SK-N-SH (cell line): ENCODE measurements at regions not wholly inside any gene's neighbourhood (a gene's known extent, or its start where the extent isn't known, plus 50 kb on each side); places are given as distances from the start of the nearest gene placed in this dataset.

Experiments
- CTCF ChIA-PET: fragments of 300-600, 350-600 bp; formaldehyde crosslinking; extraction: SDS; loops from one replicate; lab custom pipeline; 2021; lab: Yijun Ruan, JAX
- POLR2A ChIA-PET: fragments of 350-600 bp; sonication (Branson Sonifier 250); formaldehyde crosslinking; extraction: SDS; loops from one replicate; lab custom pipeline; 2020; ENCODE audit warnings: antibody characterized with exemption, inconsistent platforms; lab: Yijun Ruan, JAX
- DNase-seq: peaks from one replicate; pipeline ENCODE4 v3.0.0; 2012
- H2AFZ ChIP-seq: fragments of 200-600 bp; sonication (generic); 2 replicates; pipeline ENCODE4 v1.8.1; 2016; ENCODE audit warnings: antibody characterized with exemption, mild to moderate bottlenecking, low read depth
- H3F3A ChIP-seq: fragments of 200-600 bp; sonication (generic); replicated peaks from 2 replicates; pipeline ENCODE3; 2016; ENCODE audit warnings: antibody characterized with exemption, mild to moderate bottlenecking; ENCODE audit not compliant: insufficient read depth
- H3K27ac ChIP-seq, 2 experiments: fragments of 200-500 bp in 1 of 2; fragments of 200-600 bp in 1 of 2; sonication (Bioruptor generic) in 1 of 2; sonication (generic), shearing (Covaris generic) in 1 of 2; 2 replicates each; pipeline versions ENCODE4 v1.5.1 to v1.6.1; 2014 to 2016; ENCODE audit warnings: low read depth in 2 of 2, inconsistent platforms in 1 of 2, low read length in 1 of 2, mild to moderate bottlenecking in 1 of 2, mixed read lengths in 1 of 2
- H3K27me3 ChIP-seq: fragments of 200-600 bp; sonication (generic), shearing (Covaris generic); 2 replicates; pipeline ENCODE4 v1.6.1; 2016; ENCODE audit warnings: mixed run types; ENCODE audit not compliant: insufficient read depth
- H3K36me3 ChIP-seq, 2 experiments: fragments of 200-500 bp in 1 of 2; fragments of 200-600 bp in 1 of 2; sonication (Bioruptor generic) in 1 of 2; sonication (generic) in 1 of 2; replicated peaks in 1 of 2; 2 replicates each; pipeline versions ENCODE3 to v1.5.1; 2014 to 2016; ENCODE audit warnings: low read length in 1 of 2, mild to moderate bottlenecking in 1 of 2; ENCODE audit not compliant: insufficient read depth in 2 of 2, control insufficient read depth in 1 of 2
- H3K4me1 ChIP-seq, 2 experiments: fragments of 200-500 bp in 1 of 2; fragments of 200-600 bp in 1 of 2; sonication (Bioruptor generic) in 1 of 2; sonication (generic), shearing (Covaris generic) in 1 of 2; 2 replicates each; pipeline versions ENCODE4 v1.5.1 to v1.6.1; 2014 to 2016; ENCODE audit warnings: low read depth in 1 of 2, low read length in 1 of 2, mixed run types in 1 of 2; ENCODE audit not compliant: insufficient read depth in 2 of 2, control insufficient read depth in 1 of 2
- H3K4me2 ChIP-seq: fragments of 200-600 bp; sonication (generic), shearing (Covaris generic); 2 replicates; pipeline ENCODE4 v1.6.1; 2017; ENCODE audit warnings: mixed run types
- H3K4me3 ChIP-seq, 2 experiments: fragments of 200-500 bp in 1 of 2; fragments of 200-600 bp in 1 of 2; sonication (Bioruptor generic) in 1 of 2; sonication (generic), shearing (Covaris generic) in 1 of 2; 2 replicates each; pipeline versions ENCODE4 v1.5.1 to v1.8.1; 2014 to 2016; ENCODE audit warnings: low read depth in 2 of 2, inconsistent platforms in 1 of 2, low read length in 1 of 2, mild to moderate bottlenecking in 1 of 2, mixed read lengths in 1 of 2, moderate library complexity in 1 of 2
- H3K79me2 ChIP-seq: fragments of 200-600 bp; sonication (generic); 2 replicates; pipeline ENCODE4 v1.8.1; 2017; ENCODE audit warnings: mild to moderate bottlenecking; ENCODE audit not compliant: insufficient read depth
- H3K9ac ChIP-seq: fragments of 200-600 bp; sonication (generic); 2 replicates; pipeline ENCODE4 v1.6.1; 2017; ENCODE audit warnings: mixed run types
- H3K9me2 ChIP-seq: fragments of 200-600 bp; sonication (generic); 2 replicates; pipeline ENCODE4 v1.6.1; 2017; ENCODE audit warnings: mixed run types
- H3K9me3 ChIP-seq: fragments of 200-600 bp; sonication (generic); 2 replicates; pipeline ENCODE4 v1.6.1; 2017; ENCODE audit warnings: mixed run types, mild to moderate bottlenecking, moderate library complexity
- H4K20me1 ChIP-seq: fragments of 200-600 bp; sonication (generic); 2 replicates; pipeline ENCODE4 v1.6.1; 2017; ENCODE audit warnings: mild to moderate bottlenecking, mixed run types; ENCODE audit not compliant: insufficient read depth
- EZH2phosphoT487 ChIP-seq: fragments of 200-600 bp; sonication (generic); IDR thresholded peaks from 2 replicates; pipeline ENCODE4 v1.6.1; 2017; ENCODE audit warnings: low read depth, mixed run types, mild to moderate bottlenecking, antibody characterized with exemption, moderate library complexity, borderline replicate concordance
- FOXJ3 ChIP-seq: sonication (generic); formaldehyde crosslinking; IDR thresholded peaks from 2 replicates; pipeline ENCODE4 v1.5.1; 2020; ENCODE audit warnings: mild to moderate bottlenecking, missing genetic modification reagents
- FOXM1 ChIP-seq: IDR thresholded peaks from 2 replicates; pipeline ENCODE4 v1.4.0; 2012; ENCODE audit warnings: low read depth, mild to moderate bottlenecking
- GABPA ChIP-seq: IDR thresholded peaks from 2 replicates; pipeline ENCODE4 v1.4.0; 2012; ENCODE audit warnings: low read depth, mild to moderate bottlenecking
- JUND ChIP-seq: IDR thresholded peaks from 2 replicates; pipeline ENCODE4 v1.4.0; 2012
- MXI1 ChIP-seq: IDR thresholded peaks from 2 replicates; pipeline ENCODE4 v1.6.1; 2012; ENCODE audit warnings: mild to moderate bottlenecking, low read depth, low read length, improper control_type of control experiment
- NFIC ChIP-seq: IDR thresholded peaks from 2 replicates; pipeline ENCODE4 v1.4.0; 2012; ENCODE audit warnings: borderline replicate concordance
- POLR2AphosphoS5 ChIP-seq: IDR thresholded peaks from 2 replicates; pipeline ENCODE4 v1.6.1; 2012; ENCODE audit warnings: low read depth, low read length
- RAD21 ChIP-seq: IDR thresholded peaks from 2 replicates; pipeline ENCODE4 v1.6.1; 2012; ENCODE audit warnings: mild to moderate bottlenecking, low read length
- RCOR1 ChIP-seq: fragments of 150-350 bp; IDR thresholded peaks from 2 replicates; pipeline ENCODE4 v1.6.1; 2017; ENCODE audit warnings: antibody characterized with exemption, low read length
- RFX5 ChIP-seq: IDR thresholded peaks from 2 replicates; pipeline ENCODE4 v1.6.1; 2012; ENCODE audit warnings: mild to moderate bottlenecking, improper control_type of control experiment, low read length
- RXRA ChIP-seq: IDR thresholded peaks from 2 replicates; pipeline ENCODE4 v1.4.0; 2012; ENCODE audit warnings: low read depth, mild to moderate bottlenecking, borderline replicate concordance
- SMC3 ChIP-seq: IDR thresholded peaks from 2 replicates; pipeline ENCODE4 v1.6.1; 2012; ENCODE audit warnings: low read depth, low read length, improper control_type of control experiment
- TAF1 ChIP-seq: IDR thresholded peaks from 2 replicates; pipeline ENCODE4 v1.6.1; 2012; ENCODE audit warnings: low read depth, mild to moderate bottlenecking, low read length, moderate library complexity, borderline replicate concordance
- TCF12 ChIP-seq: IDR thresholded peaks from 2 replicates; pipeline ENCODE4 v1.4.0; 2012
- TEAD4 ChIP-seq: IDR thresholded peaks from 2 replicates; pipeline ENCODE4 v1.4.0; 2012; ENCODE audit warnings: mild to moderate bottlenecking, borderline replicate concordance; ENCODE audit not compliant: insufficient read depth
- WGBS: methylation state at CpG from one replicate; pipeline ENCODE4 v1.1.6; 2017; ENCODE audit warnings: low lambda C conversion rate; 5-methylcytosine and 5-hydroxymethylcytosine counted together
- TF ChIP-seq, protein P1 (sequence below): fragments of 200-600 bp; sonication (generic); IDR thresholded peaks from 2 replicates; pipeline ENCODE4 v1.6.1; 2017; ENCODE audit warnings: antibody characterized with exemption, mild to moderate bottlenecking, moderate library complexity
- TF ChIP-seq, protein P2 (sequence below): IDR thresholded peaks from 2 replicates; pipeline ENCODE4 v1.4.0; 2012; ENCODE audit warnings: low read depth, borderline replicate concordance
- TF ChIP-seq, protein P3 (sequence below): IDR thresholded peaks from 2 replicates; pipeline ENCODE4 v1.4.0; 2012; ENCODE audit warnings: low read depth, borderline replicate concordance
- TF ChIP-seq, protein P4 (sequence below): fragments of 150-350 bp; IDR thresholded peaks from 2 replicates; pipeline ENCODE4 v1.6.1; 2017; ENCODE audit warnings: antibody characterized with exemption, low read length, low read depth, borderline replicate concordance

DNA sequence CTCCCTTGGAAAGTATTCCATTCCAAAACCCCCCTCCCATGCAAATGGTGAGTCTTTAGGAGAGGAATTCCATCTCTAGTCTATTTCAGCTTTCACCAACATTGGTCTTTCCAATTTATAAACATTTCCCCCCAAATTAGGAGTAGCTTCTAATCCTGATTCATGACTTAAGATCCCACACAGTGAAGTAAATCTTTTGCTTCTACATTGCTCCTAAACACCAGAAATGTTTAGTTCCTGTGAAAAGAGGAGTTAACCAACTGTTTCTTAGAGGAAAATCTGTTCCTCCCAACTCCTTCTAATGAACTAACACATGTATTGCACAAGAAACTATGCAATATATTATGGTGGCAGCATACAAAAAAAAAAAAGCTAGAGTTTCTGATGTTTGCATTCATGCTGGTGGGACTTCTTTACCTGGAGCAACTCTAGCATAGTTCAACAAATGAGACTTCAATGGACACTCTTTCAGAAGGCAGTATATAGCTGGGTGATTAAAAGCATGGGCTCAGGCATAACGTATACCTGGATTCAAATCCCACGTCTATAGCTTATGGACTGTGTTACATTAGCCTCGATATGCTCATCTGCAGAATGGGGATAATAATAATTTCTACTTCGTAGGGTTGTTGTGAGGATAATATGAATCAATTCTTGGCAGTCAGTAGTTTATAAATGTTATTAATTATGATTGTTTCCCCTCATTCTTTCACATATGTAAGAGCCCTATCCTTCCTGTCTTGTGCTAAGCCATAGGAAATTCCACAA is 131.6 kb upstream of the TMEM164 start:
- POLR2A ChIA-PET, result no interaction called here
- no peaks in the 10 kb centered on the region for H3F3A ChIP-seq
- no peak overlapping the region for H2AFZ ChIP-seq
- H3K9ac ChIP-seq, result no peak overlapping the region
- no peaks in the 10 kb centered on the region for H3K4me1 ChIP-seq
- H3K9me3 ChIP-seq, result no peaks in the 10 kb centered on the region
- H3K27me3 ChIP-seq, result no peaks in the 10 kb centered on the region; the same call in 1 of the 2 replicates
- H3K4me3 ChIP-seq, result no peak overlapping the region
- H3K79me2 ChIP-seq, result no peaks in the 10 kb centered on the region
- no peaks in the 10 kb centered on the region for H3K36me3 ChIP-seq
- CTCF ChIA-PET, result interaction anchor here (0.7 to 2.1 kb wide), 6 partner anchors 10 to 536 kb away, joined by 3 to 16 read pairs (median 3); no protein-coding TSS in a partner anchor
- WGBS, result 27% methylated on average over 4 of the region's 4 CpGs
- no peaks in the 10 kb centered on the region for H3K9me2 ChIP-seq
- no peak overlapping the region for H3K27ac ChIP-seq
- no peak for DNase-seq
- no peak for TF ChIP-seq MXI1
- TF ChIP-seq, protein P1, sequence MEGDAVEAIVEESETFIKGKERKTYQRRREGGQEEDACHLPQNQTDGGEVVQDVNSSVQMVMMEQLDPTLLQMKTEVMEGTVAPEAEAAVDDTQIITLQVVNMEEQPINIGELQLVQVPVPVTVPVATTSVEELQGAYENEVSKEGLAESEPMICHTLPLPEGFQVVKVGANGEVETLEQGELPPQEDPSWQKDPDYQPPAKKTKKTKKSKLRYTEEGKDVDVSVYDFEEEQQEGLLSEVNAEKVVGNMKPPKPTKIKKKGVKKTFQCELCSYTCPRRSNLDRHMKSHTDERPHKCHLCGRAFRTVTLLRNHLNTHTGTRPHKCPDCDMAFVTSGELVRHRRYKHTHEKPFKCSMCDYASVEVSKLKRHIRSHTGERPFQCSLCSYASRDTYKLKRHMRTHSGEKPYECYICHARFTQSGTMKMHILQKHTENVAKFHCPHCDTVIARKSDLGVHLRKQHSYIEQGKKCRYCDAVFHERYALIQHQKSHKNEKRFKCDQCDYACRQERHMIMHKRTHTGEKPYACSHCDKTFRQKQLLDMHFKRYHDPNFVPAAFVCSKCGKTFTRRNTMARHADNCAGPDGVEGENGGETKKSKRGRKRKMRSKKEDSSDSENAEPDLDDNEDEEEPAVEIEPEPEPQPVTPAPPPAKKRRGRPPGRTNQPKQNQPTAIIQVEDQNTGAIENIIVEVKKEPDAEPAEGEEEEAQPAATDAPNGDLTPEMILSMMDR, result no peak
- TF ChIP-seq, protein P2, sequence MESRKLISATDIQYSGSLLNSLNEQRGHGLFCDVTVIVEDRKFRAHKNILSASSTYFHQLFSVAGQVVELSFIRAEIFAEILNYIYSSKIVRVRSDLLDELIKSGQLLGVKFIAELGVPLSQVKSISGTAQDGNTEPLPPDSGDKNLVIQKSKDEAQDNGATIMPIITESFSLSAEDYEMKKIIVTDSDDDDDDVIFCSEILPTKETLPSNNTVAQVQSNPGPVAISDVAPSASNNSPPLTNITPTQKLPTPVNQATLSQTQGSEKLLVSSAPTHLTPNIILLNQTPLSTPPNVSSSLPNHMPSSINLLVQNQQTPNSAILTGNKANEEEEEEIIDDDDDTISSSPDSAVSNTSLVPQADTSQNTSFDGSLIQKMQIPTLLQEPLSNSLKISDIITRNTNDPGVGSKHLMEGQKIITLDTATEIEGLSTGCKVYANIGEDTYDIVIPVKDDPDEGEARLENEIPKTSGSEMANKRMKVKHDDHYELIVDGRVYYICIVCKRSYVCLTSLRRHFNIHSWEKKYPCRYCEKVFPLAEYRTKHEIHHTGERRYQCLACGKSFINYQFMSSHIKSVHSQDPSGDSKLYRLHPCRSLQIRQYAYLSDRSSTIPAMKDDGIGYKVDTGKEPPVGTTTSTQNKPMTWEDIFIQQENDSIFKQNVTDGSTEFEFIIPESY, result no peak
- TF ChIP-seq TCF12, result no peak
- TF ChIP-seq SMC3, result no peak
- TF ChIP-seq TAF1, result no peak
- TF ChIP-seq JUND, result no peak
- TF ChIP-seq, protein P3, sequence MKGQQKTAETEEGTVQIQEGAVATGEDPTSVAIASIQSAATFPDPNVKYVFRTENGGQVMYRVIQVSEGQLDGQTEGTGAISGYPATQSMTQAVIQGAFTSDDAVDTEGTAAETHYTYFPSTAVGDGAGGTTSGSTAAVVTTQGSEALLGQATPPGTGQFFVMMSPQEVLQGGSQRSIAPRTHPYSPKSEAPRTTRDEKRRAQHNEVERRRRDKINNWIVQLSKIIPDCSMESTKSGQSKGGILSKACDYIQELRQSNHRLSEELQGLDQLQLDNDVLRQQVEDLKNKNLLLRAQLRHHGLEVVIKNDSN, result no peak
- TF ChIP-seq GABPA, result no peak
- TF ChIP-seq FOXM1, result no peak
- no peak for TF ChIP-seq RAD21
- TF ChIP-seq NFIC, result no peak
- no peak for TF ChIP-seq EZH2phosphoT487
- no peak for TF ChIP-seq RCOR1
- TF ChIP-seq, protein P4, sequence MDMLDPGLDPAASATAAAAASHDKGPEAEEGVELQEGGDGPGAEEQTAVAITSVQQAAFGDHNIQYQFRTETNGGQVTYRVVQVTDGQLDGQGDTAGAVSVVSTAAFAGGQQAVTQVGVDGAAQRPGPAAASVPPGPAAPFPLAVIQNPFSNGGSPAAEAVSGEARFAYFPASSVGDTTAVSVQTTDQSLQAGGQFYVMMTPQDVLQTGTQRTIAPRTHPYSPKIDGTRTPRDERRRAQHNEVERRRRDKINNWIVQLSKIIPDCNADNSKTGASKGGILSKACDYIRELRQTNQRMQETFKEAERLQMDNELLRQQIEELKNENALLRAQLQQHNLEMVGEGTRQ, result no peak
- TF ChIP-seq FOXJ3 (CRISPR knock-in tag), result no peak
- no peak for TF ChIP-seq RFX5
- TF ChIP-seq TEAD4, result no peak
- TF ChIP-seq POLR2AphosphoS5, result no peak
- TF ChIP-seq RXRA, result no peak
- H4K20me1 ChIP-seq, result no peaks in the 10 kb centered on the region
- no peak overlapping the region for H3K4me2 ChIP-seq
